HG02759 (cell line): ENCODE measurements at regions not wholly inside any gene's neighbourhood (a gene's known extent, or its start where the extent isn't known, plus 50 kb on each side); places are given as distances from the start of the nearest gene placed in this dataset.

ENCODE experiments used
- ATAC-seq: cut with Tn5 transposase; IDR thresholded peaks from one replicate; pipeline ENCODE4 v1.9.1; 2021; ENCODE audit warnings: mild to moderate bottlenecking, moderate library complexity; ENCODE audit not compliant: unreplicated experiment

DNA sequence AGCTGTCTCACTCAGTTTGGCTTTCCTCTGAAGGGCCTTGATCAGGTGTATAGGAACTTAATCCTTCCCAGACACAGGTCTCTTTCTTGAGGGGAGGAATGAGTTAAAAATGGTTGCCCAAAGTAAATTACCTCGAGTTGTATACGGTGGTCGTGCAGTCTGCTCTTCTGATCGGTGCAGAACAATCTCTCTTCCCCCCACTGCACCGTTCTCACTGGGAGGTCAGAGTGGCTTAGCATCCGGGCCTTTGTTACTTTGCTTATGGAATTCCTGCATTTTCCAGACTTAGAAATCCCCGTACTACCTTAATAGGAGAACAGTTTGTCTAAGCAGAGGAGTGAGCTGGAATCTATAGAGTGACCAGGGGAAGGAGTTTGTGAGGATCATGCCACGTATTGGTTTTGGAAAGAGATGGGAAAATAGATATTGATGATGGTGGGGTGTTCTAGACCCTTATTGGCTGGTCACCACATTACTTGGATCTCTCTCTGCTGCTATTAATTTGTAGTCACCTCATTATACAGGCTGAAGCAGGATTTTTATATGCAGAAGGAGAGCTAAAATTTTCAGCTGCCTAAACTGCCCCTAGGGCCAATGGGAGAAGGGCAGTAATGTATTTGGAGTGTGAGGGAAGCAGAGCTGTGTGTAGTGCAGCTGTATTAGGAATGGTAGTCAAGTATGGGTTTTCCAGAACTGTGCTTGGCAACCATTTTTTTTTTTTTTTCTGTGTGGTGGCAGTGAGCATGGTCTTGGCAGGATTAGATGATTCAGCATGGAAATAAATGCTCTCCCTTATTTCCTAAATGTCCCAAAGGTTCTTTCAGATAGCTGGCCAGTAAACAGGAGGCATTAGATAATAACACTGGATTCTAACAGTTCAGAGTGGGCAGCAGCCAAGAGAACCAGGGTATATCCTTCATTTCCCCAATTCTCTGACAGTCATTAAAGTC, 81.5 kb downstream of the NDUFS5 start:
- ATAC-seq = no peak

DNA sequence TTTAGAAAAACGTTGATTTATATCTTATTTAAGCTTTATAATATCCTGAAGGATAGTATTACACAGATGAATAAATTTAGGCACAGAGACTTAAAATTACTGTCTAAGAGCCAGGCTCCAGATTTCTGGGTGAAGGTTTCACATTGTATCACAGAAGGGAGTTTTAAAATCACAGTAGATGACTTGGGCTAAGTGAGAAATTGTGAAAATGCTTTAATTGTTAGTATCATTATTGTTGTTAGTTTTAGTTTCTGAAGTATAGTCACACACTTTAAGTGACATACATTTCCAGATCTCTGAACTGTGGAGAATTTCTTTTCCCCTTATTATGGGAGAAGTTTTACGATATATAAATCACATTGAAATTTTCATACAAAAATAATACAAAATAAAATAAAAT, 83.5 kb downstream of the NDUFS5 start:
- no peak for ATAC-seq

DNA sequence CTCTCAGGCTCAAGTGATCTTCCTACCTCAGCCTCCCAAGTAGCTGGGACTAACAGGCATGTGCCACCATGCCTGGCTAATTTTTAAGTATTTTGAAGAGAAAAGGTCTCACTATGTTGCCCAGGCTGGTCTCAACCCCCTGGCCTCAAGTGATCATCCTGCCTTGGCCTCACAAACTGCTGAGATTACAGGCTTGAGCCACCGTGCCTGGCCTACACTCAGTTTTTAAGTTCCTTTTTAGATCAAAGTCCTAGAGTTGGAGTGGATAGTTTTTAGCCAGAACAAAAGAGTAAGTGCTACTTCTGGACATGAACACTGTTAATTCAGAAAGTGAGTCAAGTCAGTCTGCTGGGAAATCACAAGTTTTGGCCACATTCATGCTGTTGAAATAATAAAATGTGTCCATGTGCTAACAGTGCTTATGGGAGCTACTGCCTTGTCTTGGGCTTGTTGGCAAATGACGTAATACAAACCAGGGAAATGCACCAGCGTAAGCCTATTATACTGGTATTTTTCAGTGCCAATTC, 84.2 kb downstream of the NDUFS5 start:
- no peak for ATAC-seq

DNA sequence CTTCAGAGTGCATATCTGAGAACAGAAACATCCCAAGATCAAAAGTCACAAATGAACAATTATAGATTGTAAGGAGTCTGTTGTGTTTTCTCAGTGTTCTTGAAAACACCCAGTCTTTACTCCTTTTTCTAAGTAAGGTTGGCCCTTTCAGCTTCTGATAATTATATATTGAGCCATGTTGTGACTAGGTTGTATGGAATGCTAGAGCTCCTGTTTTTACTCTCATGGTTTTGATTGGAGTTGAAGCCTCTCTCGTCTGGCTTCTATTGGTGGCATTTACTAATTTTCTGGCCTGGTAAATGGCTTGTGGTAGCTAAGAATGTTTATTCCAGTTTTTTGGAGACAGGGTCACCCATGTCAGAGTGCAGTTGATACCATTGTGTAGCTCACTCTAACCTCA, 84.7 kb downstream of the NDUFS5 start:
- ATAC-seq = no peak

DNA sequence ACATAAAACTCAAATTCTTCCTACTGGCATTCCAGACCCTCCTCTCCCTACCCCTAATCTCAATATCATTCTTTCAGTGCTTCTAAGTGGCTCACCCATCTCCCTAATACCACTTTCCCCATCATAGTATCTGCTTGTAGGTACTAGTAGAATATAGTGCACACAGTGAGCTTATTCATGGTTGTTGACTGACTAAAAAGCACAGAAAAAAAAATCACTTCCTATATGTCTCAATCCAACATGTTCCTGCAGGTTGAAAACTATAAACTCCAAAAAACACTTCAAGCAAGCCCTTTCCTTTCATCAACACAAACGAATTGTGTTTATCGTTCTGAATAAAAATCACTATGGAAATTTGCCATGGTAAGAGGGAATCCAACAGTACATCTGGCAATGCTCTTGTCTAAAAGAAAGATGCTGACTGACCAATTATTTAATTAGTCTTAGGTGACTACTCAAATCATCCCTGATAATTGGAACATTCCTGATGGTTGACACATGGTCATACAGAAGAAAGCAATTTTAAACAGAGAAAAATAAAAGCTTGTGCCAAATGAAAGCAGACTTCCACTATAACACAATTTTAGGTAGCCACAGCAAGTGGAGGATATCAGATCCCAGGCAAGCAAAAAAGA, 87.1 kb downstream of the NDUFS5 start:
- ATAC-seq = no peak

DNA sequence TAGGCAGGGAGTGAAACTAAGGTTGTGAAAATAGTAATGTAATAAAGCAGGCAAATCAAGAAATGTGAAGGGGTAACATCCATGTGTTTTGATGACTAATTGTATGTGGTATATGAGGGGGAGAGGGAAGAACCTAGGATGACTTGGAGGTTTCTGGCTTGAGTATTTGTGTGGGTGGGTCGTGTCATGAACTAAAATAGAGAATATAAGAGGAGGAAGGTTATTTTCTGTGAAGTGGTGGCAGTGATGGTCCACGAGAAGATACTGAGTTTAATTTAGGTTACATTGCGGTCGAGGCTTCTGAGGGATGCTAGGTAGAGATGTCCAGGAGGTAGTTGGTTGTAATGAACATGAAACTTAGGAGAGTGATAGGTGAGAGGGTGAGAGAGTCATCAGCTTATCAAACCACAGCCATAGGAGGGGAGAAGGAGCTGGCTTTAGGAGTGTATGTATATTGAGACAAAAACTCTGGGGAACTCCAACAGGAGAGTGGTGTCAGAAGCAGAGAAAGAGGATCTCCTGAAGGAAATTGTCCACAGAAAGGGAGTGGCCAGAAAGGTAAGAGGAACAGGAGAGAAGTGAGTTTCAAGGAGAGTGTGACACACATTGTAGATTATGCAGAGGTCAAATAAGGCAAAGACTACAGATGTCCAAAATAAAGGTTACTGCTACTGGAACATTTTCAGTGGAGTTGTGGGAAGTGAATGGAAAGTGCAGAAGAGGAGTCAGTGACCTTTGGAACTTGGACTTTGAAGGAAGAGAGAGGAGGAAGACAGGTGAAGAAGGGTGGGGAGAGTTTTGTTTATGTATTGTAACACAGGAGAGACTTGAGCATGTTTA, 89.0 kb upstream of the MACF1 start:
- ATAC-seq = no peak

DNA sequence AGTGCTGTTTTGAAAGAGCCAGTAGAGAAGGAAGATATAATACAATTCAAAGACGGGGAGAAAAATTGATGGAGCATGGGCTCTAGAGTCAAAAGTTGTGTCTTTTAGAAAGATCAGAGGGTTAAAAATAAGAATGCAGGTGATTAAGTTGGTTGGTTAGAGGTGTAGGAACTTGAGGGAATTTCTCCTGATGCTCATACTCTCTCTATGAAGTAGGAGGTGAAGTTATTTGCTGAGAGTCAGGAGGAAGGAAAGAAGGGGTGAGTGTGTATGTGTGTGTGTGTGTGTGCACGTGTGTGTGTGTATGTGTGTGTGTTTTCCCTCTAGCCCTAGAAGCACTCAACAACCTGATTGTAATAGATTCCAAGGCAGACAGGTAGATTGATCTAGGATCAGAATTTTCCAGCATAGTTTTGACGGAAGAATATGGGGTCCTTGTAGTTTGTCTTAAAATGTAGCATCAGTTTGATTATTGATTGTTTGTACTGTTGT, 88.3 kb upstream of the MACF1 start:
- ATAC-seq = no peak

DNA sequence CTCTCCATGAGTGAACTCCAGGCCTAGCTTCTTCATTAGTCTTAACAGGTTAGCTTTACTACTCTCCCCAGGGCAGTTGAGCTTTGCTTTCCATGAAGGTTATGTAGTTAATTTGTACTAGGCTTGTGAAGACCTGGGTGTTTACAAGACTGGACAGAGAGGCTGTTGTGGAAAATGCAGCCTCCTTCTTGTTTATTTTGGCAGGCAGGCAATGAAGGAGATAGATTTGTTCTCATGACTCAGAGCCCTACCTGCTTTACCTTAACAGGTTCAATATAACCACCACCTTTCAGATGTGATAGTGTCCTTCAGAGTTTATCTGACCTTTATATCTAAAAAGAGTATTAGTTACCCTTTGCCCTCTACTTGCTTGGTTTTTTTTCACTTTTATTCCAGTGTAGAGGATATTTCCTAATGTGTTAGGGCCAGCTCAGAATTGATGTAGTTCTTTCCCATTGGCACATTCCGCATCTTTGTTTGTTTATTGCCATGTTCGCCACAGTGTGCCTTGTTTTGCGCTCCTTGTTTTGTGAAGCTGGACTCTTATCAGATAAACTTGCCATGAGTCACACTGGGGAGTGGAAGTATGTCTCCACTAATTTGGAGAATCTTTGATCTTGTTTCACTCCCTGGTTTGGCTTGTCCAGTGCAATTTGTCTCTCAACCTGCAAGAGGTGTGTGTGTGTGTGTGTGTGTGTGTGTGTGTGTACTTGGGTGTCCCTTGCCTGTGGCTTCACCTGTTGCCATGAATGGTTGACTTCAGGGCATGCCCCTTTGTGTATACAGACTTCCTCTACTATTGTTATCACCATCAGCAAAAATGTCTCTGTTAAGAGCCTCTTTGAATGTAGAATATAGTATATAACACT, 87.4 kb upstream of the MACF1 start:
- ATAC-seq = no peak

DNA sequence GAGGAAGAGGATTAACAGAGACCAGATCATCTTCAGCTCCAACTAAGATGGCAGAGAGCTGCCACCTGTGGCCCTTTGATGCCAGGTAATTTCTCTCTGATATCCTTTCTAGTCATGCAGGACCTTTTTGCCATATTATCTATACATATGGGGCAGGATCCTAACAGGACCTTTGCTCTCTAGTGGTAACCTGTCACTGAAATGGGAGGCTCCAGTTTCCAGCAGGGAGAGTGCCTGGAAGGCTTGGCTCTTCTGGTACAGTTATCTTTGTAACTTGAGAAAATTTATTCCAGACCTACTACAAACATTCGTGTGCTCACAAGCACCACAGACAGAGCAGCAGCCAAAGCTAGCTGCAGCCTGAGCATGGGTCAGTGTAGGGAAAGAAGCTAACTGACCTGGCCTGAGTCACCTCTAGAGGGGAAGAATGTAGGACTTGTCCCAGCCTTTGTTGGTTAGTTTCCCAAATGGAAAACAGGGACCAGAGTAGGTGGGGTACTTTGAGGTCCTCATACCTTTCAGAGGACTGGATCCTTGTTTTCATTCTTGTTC, 86.5 kb upstream of the MACF1 start:
- ATAC-seq = no peak

DNA sequence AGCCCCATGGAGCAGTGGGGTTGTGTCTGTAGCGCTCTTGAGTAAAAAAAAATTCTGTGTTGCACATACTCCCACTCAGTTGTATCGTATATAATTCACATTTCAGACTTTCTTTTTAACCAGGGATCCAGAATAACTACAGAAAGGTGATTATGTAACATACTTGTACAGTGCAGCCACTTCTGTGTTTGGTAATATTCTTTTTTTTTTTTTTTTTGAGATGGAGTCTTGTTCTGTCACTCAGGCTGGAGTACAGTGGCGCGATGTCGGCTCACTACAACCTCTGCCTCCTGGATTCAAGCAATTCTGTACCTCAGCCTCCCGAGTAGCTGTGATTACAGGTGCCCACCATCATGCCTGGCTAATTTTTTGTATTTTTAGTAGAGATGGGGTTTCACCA, 82.4 kb upstream of the MACF1 start:
- ATAC-seq = no peak

DNA sequence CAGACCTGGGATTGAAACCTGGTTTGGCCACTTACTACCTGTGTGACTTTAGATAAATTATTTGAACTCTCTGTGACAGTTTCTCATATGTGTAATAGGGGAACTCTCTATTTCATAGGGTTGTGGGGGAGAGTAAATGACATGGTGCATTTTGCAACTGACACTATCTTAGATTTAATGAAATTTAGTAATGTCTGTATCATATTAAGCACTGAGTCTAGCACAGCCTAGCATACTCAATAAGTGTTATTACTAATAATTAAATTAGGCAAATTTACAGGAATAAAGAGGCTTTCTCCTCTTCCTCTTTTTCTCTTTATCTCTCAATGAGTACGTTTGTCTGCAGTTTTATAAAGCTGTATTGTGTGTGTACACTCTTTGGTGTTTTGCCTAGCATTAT, 80.2 kb upstream of the MACF1 start:
- no peak for ATAC-seq

DNA sequence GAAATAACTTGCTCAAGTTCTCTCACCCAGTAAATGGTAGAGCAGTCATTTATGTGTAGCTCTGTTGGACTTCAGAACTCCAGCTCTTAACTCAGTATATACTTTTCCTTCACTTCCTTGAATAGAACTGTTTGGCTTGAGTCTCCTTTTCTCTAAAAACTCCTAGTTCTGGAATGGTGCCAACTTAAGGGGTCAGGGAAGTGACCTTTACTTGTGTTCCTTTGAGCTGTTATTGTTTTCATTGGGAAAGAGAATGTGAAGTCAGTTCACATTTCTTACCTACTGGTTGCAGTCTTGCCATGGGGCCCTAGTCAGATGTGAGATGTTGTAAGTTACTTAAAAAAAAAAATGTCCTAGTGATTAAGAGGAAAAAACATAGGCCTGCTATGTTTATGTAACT, 77.0 kb upstream of the MACF1 start:
- ATAC-seq = no peak

DNA sequence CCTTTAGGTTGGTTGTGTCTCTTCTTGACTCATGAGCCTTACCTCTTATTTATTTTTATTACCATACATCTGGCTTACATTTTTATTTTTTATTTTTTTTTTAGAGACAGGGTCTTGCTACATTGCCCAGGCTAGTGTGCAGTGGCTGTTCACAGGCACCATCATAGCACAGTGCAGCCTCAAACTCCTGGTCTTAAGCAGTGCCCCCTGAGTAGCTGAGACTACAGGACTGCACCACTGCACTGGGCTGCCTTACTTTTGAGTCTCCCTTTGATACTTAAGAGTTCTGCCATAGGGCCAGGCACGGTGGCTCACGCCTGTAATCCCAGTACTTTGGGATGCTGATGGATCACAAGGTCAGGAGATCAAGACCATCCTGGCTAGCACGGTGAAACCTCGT, 76.4 kb upstream of the MACF1 start:
- ATAC-seq = no peak

DNA sequence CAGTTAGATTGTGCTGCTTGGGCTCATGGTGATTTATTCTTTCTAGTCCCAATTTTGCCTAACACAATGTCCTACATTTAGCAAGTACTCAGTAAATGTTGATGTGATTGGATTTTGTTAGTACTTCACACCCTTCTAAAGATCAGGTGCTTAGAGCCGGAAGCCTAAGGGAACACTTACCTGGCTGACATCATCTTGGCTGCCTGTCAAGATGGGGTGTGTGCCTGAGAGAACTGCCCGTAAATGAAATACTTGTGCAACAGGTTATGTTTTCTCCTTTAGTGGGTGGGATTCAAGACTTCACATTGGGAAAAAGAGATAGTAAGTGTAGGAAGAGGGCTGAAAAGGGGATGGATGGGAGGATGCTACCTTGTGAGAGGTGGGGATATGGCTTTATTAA, 75.5 kb upstream of the MACF1 start:
- no peak for ATAC-seq

DNA sequence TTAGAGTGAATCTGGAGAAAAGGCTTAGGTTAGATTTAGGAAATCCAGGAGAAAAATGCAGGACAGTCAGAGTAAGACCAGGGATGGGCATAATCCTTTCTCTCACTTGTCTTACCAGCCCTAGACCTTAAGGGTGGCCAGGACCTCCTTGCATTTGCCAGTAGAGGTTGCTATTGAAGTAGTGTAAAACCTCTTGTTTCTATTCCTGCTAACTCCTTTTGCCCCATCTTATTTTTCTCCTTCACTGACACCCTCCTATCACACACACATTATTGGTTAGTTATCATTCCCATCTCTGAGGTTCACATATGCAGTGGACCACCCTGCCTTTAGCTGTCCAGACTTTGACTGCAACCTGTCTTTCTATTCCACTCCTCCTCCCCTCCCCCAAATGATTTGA, 75.0 kb upstream of the MACF1 start:
- ATAC-seq = no peak

DNA sequence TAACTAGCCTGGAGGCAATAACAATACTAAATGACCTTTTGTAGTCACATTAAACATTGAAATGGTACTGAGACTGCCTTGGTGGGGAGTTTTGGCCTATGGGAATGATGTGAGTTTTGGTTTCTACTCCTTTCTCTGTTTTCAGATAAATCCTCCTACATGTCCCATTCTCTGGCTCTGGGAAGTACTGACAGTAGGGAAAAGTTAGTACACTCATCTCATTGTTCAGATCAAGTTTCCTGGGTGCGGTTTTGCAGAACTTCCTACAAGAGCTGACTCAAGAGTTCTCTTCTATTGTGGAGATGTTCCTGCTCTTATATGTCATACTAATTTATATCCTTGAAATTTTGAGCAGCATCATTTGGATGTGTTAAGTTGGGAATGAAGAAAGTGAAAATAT, 74.2 kb upstream of the MACF1 start:
- no peak for ATAC-seq

DNA sequence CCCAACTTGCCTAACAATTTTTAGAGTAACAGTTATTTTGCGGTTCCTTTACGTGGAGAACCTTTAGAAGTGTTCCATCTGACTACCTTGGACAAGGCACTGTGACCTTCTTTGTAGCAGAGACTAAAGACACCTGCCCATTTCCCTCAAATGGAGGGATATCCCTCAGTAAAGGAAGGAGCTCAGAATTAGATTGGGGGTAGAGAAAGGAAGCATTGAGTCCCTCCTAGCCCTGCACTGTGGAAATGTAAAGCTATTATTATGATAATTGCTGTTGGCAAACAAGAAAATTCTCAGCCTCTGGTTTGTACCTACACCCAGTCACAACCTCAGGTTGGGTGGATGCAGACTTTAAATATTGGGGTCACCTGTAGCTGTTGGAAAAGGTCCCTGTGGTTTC, 72.6 kb upstream of the MACF1 start:
- ATAC-seq = no peak

DNA sequence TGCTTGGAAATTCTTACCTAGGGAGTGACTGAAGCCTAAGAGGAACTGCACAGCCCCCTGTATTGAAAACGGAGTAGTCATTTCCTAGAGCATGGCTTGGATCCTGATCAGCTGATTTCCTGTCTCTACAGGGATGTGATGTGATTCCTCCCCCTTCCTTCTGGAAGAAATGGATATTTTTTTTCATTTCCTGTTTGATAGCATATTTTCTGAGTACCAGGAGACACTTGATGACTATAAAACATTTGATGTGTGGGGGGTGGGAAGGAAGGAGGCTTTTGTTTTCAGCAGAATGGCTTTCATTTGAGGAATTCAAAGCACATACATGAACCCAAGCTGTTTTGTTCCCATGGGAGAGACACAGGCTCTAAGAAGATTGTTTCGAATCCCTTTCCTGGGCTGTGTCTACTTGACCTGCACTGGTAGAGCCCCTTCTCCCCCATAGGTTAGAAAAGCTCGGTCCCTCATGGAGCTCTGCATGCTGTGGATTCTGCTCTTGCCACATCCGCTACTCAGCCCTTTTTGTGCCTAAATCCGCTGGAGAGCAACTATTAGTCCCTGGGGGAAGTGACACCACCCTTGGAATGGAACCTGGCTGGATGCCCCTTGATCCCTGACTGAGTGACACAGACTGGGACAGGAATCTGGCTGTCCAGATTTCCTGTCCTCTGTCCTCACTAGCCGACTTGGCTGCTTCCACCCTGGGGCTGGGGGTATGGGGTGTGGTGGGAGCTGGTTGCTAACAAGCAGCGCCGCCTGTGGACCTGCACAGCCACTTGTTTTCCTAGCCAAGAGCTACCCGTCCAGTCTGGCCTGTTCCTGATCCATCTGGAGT, 71.8 kb upstream of the MACF1 start:
- no peak for ATAC-seq

DNA sequence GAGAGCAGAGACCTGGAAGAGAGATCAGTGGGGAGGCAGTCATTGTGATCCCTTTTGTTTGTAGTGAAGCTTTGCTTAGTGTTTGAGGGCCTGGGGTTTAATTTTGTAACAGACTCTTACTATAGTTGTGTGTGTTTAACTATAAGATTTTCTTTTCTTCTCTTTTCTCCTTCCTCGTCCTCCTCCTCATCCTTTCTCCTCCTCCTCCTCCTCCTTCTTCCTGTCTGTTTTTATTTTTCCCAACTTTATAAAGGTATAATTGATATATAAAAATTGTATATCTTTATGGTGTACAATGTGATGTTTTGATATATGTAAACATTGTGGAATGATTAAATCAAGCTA, 71.2 kb upstream of the MACF1 start:
- no peak for ATAC-seq
